Sigmoid colon (tissue), 4 donors: ENCODE measurements at regions not wholly inside any gene's neighbourhood (a gene's known extent, or its start where the extent isn't known, plus 50 kb on each side); places are given as distances from the start of the nearest gene placed in this dataset.

Experiments
- CTCF ChIP-seq, 4 experiments: fragments of 450-650 bp in 3 of 4; fragments of 200-600 bp in 1 of 4; IDR thresholded peaks; one replicate each; pipeline ENCODE4 v1.5.1; 2016 to 2019; ENCODE audit warnings: antibody characterized with exemption in 4 of 4, mild to moderate bottlenecking in 3 of 4, moderate library complexity in 2 of 4
- EP300 ChIP-seq, 4 donors: sonication (generic); formaldehyde crosslinking; IDR thresholded peaks; one replicate each; pipeline ENCODE4 v1.6.1; 2017; ENCODE audit warnings: antibody characterized with exemption in 4 of 4
- POLR2A ChIP-seq, 2 donors: fragments of 450-650 bp; IDR thresholded peaks; one replicate each; pipeline ENCODE4 v1.6.1; 2016; ENCODE audit warnings: antibody characterized with exemption in 2 of 2, mild to moderate bottlenecking in 2 of 2, moderate library complexity in 2 of 2
- POLR2AphosphoS5 ChIP-seq, 4 donors: sonication (generic); formaldehyde crosslinking; IDR thresholded peaks; one replicate each; pipeline ENCODE4 v1.6.1; 2017; ENCODE audit warnings: antibody characterized with exemption in 4 of 4

GRCh38 chr10:62473241-62473640, 99.1 kb downstream of the ZNF365 start:
- TF ChIP-seq POLR2AphosphoS5 (IDR thresholded peaks at IDR 0.05) (no peak), POLR2A (IDR thresholded peaks at IDR 0.05) (no peak), CTCF (IDR thresholded peaks at IDR 0.05) (no peak), EP300 (IDR thresholded peaks at IDR 0.05) (no peak)
